Renal cortex interstitium (tissue), 11 donors: ENCODE measurements at regions not wholly inside any gene's neighbourhood (a gene's known extent, or its start where the extent isn't known, plus 50 kb on each side); places are given as distances from the start of the nearest gene placed in this dataset.

Source experiments
- DNase-seq, 11 donors: peaks; one replicate each; pipeline ENCODE4 v3.0.0-alpha.2; 2013; ENCODE audit warnings: low read depth in 9 of 11, low spot score in 4 of 11; ENCODE audit errors: extremely low read depth in 1 of 11

DNA sequence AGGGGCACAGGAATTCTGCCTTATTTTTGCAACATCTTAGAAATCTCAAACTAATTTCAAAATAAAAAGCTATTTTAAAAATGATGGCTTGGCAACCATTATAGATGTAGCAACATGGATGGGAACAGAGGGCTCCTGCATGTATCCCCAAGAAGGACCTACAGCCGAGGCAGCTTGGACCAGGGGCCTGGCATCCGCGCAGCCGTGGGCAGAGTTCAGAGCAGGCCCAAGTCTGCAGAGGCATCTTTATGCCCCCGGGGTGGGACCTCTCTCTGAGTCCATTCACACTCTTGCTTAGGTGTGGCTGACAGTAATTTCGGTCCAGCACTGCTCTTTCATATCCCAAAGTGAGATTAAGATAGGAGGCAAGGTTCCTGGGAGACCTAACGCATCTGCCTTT is 425.8 kb upstream of the MYT1L start:
- no peak for DNase-seq

DNA sequence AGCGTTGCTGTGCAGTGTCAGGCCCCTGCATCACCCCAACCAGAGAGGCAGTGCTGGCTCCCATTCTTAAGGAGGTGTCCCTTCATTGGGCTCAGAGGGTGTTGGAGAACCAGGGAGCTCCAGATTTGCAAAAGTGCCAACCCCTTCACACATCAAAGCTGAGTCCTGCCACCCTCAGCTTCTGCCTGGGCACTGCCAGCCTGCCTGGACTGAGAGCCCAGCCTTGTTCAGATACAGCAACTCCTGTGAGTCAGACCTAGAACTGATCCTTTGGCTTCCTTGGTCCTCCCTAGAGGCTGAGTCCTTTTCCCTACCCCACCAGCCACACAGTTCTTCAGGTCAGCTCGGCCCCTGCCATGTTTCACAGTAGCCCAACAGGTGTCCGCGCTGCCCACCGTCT is 424.9 kb upstream of the MYT1L start:
- no peak for DNase-seq

DNA sequence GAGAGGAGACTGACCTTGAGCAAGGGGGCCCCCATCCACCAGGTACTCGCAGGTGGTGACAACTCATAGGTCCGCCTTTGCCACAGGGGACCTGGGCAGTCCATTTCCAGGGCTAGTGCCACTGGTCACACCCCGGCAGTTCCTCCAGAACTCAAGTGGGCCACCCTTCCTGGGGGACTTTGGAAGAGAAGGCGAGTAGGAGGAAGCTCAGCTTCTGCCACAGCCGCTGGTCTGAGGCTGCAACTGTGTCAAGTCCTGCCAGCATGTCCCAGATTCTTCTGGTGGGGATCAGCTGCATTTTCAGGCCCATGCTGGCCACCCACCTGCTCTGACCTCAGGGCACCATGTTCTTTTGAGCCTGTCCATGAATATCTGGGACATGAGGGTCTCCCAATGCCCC is 423.9 kb upstream of the MYT1L start:
- no peak for DNase-seq

DNA sequence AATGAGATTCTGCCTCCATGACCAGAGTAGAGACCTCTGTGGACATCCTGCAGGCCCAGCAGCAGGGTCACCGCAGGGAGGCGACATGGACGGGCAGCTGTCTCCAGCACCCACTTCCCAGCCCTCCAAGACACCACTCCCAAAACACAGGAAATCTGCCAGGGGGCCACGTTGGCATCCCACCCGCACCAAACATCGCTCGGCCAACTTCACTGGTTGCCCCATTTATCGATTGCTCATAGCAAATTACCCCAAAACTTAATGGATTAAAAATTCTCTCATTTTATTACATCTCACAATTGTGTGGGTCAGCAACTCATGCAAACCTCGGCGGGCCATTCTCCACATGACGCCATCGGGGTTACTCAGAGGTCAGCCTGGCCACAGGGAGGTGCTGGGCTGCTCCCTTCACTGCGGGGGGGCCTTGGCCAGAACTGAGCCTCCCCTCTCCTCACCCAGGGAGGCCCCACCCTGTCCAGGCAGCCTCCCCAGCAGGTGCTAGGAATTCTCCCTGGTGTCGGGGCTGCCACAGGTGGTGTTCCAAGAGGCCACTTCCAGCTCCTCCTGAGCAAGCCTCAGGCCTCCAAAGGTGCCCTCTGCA is 420.7 kb upstream of the MYT1L start:
- DNase-seq, result no peak

DNA sequence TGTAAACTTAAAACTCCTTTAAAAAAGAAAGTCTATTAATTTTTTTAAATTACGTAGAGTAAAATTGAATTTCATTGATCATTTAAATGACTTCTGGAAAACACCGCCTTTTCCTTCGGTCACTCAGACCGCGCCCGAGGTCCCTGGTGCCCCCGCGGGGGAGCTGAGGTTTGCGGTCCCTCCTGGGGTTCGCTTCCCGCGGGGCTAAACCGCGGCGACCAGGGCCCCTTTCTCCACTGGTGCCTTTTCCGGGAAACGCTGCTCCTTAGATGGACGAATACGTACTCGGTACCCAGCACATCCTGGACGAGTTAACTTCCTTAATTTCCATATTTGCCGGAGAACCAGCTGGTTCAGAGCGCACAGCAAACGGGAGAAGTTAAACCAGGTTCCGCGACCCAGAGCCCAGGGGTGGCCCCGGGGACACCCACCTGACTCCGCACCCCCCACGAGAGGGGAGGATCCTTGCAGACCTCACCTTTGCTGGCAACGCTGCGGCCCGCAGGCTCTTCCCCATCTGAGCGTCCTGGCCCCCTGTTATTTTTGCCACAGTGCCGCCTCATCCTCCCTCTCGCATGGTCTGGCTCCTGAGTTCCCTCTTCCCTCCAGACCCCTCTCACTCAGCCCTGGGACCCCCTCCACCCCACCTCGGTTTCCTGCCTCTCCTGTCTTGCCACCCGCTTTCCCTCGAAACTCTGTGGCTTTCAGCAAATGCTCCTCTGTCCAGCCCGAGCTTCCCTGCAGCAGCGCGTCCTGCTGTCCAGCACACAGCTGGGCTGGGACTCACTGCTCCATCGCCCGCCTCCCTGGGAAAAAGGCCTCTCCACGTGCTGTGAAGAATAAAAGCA is 420.0 kb upstream of the MYT1L start:
- no peak for DNase-seq

DNA sequence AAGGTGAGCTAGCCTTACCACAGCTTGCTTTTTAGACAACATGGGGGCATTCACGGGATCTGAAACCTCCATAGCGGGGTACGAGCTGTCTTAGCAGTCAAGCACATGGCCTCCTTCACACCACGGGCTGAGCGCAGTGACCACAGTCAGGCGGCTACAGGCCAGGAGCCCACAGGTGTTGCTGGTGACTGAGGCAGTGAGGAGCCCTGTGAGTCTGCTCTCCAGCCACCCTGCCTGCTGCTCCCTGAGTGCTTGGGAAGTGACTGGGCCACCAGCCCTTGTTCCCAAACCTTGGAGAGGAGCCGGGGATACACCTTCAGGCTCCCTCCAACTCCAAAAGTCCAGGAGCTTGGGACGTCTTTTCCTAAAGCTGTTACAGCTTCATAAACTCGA is 418.1 kb upstream of the MYT1L start:
- no peak for DNase-seq

DNA sequence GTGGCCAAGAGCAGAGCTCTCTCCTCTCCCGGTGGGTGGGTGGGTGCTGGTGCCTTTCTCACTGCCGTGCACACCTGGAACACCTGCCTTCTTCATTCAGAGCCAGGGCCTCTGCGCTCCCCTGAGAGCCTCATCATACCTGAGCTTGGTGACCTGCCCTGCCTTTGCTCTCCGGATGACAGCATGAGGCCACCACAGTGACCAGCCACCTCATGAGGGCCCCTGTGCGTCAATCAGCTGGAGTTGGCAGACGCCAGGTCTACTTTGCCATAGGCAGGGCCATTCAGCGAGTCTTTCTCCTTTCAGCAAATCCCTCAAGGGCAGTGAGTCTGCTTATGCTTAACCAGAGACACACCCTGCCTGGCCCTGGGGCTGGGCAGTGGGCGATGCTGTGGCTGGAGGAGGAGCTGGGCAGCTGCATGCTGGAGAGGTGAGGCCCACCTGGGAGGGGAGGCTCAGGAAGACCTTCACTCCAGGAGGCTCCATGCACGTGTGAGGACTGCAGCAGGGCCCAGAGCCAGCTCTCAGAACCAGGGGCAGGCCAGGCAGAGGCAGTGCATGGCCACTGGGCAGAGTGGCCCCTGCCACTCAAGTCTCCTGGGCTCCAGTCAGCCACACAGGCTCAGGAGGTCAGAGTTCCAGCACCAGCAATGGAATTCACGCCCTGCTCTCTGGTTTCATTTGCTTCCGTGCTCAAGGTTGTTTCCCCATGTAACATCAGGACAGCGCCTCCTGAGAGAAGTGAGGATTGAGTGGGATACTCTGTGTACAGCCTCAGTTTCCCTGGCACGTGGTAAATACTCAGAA is 417.5 kb upstream of the MYT1L start:
- no peak for DNase-seq

DNA sequence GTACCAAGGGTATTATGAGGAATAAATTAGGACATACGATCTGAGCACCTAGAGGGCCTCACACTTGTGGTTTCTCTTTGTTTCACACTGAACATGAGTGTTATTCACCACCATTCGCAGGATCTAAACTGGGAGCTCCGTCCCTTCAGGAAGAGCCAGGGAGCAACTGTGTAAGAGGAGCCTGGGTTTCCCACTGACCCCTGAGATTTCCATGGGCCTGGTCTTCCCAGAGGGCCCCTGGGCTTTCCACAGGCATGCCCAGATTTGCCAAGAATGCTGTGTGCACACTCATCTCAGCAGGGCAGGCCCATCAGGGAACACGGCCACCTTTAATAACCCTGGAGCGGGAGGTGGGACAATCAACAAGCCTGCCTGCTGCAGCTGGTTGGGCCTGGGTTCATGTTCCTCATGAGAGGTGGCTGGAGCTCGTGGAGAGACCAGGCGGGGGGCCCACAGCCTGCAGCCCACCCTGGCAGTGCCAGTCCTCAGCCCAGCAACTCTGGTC is 416.8 kb upstream of the MYT1L start:
- no peak for DNase-seq

DNA sequence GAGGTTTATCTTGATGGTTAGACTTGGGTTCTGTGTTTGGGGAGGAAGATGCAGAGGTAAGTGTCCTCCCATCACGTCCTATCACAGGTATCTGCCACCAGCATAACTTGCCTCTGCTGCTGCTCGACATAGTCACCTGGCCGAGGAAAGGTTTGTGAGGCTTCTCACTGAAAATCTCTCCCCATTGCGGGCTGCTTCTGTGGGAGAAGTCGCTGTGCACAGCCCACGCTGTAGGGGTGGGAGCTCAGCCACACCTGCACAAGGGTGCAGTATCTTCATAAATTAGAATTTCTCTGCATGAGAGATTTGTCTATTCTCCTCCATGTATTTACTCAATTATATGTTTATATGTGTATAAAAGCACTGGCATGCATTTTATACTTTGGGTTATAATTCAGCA is 415.7 kb upstream of the MYT1L start:
- no peak for DNase-seq

DNA sequence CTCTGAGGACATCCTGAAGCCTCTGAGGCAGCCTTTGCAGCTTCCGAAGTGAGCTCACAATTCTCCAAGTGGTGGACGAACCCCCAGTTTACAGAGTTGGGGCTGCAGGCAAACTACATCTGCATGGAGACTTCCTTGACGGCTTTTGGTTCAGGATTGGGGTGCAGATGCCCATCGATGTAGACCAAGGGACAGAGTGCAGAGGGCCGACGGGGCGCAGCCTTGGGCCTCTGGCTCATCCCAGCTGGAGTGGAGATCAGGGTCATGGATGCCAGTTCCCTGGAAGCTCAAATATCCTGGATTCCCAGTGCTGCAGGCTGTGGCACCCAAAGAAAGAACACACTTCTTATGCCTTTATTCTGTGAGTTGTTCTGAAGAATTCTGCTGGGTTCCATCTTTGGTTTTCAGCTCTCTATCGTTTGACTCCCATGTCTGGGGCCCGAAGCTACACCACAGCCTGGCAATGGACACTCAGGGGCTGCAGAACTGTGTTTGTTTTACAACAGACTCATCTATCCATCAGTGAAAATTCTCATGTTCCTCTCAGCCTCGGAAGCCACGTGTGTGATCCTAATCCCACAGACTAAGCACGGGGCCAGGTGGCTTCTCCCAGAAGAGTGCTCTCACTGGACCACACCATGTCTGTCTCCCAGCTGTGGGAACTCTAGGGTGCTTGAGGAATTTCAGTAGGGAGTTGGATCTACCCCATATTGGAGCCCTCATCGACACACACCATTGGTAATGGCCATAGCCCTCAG is 414.1 kb upstream of the MYT1L start:
- DNase-seq, result no peak

DNA sequence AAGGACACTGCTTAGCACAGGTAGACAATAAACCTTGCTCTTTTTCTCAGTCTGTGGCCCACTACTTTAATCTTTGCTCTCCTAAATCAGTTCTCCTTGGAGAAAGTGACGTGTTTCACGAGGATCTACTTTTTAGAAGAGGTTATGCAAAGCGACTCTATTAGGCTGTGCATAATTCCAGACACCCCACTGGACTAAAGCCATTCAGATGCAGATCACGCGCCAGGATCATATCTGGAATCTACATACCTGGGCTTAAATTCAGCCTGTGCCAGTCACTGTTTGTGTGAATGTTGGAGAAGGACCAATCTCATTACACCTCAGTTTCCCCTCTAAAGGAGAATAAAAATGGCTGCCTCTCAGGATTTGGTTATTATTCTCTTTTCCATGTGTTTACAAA is 413.0 kb upstream of the MYT1L start:
- no peak for DNase-seq

DNA sequence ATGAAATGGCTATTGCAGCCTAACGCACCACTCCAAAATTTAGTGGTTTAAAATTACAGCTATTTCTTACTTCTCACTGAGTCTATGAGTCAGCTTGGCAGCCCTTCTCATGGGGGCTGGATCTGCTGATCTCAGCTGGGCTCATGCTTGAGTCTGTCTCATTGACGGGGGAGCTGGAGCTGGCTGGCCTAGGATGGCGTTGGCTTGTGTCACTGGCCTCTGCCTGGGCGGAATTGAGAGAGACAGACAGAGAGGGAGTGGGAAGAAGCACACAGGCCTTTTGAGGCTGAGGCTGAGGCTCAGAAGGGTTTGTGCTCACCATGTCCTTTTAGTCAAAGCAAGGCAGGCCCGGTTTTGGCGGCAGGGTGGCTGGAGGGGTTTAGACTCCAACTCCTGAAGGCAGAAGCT is 412.1 kb upstream of the MYT1L start:
- DNase-seq, result no peak

DNA sequence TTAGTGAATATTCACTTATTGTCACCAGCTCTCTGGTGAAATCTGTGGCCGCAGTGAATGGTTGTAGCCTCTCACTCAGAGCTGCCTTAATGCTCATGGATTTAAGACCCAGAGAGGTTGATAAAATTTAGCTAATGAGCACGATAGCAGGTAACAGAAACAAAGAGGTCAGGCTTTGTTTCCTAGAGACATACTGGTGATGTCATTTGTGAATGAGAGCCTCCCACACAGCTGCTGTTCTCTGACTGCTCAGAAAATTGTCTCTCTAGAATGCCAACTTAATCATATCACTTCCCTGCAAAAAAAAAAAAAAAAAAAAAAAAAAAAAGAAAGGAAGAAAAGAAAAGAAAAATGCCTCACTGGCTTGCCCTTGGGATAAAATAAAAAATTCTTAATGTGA is 411.7 kb upstream of the MYT1L start:
- no peak for DNase-seq

DNA sequence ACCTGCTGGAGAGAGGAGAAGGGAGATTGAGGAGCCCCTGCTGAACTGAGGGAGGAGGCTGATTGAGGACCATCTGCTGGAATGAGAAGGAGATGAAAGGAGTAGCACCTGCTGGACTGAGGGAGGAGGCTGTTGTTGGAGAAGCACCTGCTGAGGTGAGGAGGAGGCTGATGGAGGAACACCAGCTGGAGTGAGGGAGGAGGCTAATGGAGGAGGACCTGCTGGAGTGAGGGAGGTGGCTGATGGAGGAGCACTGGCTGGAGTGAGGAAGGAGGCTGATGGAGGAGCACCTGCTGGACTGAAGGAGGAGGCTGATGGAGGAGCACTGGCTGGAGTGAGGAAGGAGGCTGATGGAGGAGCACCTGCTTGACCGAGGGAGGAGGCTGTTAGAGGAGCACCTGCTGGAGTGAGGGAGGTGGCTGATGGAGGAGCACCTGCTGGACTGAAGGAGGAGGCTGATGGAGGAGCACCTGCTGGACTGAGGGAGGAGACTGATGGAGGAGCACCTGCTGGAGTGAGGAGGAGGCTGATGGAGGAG is 409.2 kb upstream of the MYT1L start:
- no peak for DNase-seq

DNA sequence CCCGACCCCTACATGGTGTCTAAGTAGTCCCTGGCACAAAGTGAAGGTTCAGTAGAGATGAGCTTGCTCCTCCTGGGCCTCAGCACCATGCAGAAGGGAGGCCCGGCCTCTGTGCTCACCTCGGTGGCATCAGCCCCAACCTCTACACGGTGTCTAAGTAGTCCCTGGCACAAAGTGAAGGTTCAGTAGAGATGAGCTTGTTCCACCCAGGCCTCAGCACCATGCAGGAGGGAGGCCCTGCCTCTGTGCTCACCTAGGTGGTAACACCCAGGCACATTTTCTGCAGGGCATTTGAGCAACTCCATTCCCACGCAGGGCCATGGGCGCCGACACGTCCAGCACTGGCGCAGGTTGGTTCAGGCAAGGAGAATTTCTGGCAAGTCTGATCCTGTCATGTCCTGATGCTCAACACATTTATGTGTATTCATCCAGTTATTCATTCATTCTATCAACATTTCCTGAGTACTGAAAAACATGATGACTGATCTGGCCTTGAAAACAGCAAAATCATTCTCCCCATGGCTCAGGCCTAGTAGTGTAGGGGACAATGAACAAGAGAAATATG is 408.2 kb upstream of the MYT1L start:
- no peak for DNase-seq

DNA sequence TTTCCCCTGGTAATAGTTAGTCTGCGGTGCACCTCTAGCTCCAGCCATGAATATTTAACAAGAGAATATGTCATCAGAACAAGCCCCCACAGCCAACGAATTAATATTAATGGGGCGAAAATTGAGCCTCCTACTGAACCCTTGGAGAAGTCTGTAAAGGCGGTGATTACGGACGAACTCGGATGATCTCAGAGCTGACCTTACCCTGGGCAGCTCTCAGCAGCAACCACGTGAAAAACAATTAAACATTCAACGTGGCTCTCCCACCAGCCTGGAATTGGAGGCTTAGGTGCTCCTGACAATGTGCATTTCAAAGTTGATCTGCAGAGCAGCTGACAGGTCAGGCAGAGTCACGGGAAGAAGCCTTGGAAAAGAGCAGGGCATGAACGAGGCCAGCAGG is 407.6 kb upstream of the MYT1L start:
- DNase-seq, result no peak

DNA sequence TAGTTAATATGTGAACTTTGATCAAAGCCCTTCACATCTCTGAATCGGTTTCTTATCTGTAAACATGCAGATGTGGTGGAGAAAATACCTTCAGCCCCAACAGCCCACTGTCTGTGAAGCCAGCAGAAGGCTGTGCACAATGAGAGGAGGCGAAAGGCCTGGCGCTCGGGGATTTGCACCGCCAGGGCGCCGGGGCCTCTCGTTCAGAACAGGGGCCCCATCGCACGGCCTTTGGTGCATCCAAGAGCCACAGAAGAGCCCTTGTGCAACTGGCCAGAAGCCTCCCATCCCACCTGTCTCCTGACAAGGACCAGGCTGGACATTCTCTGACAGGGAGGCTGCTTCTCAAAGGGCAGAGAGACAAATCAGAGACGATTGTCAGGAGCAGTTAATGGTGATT is 407.2 kb upstream of the MYT1L start:
- no peak for DNase-seq

DNA sequence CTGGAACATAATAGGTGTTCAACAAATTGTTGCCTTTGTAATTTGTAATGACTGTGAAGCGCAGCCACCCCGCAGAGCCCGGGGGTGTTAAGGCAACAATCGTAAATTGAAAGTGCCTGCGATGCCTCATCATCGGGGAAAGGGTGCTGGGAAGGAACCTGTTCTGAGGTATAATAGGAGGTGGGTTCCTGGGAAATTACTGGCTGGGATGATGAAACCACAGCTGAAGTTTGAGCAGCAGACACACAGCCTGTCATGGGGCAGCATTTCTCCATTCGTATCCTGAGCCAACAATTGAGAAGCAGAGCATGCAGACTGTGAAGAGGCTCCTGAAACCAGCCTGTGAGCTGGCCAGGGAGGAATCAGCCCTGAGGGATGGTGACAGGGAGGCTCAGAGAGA is 404.0 kb upstream of the MYT1L start:
- no peak for DNase-seq

DNA sequence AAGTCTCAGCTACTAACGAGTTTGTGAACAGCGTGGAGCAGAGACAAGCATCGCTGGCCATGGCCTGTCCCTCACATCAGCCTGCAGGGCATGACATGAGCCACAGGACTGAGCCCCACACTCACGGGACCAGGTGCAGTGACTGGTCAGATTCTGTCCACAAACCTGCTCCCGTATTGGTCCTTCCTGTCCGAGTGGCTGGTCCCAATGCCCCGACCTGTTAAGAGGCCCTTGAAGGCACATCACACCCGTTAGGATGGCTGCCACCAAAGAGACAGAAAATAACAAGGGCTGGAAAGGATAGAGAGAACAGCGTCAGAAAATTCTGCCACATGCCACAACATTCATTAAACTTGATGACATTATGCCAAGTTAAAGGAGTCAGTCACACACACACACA is 403.2 kb upstream of the MYT1L start:
- no peak for DNase-seq
